OCI-LY1 (cell line): ENCODE measurements at regions not wholly inside any gene's neighbourhood (a gene's known extent, or its start where the extent isn't known, plus 50 kb on each side); places are given as distances from the start of the nearest gene placed in this dataset.

Source experiments
- H2AFZ ChIP-seq: fragments of 200-600 bp; sonication (generic), shearing (Covaris generic); 2 replicates; pipeline ENCODE4 v1.6.0; 2014; ENCODE audit warnings: antibody characterized with exemption, mild to moderate bottlenecking, low read length
- H3F3A ChIP-seq: fragments of 200-600 bp; sonication (generic), shearing (Covaris generic); 2 replicates; pipeline ENCODE4 v1.6.0; 2014; ENCODE audit warnings: mild to moderate bottlenecking, antibody characterized with exemption, low read length, moderate library complexity; ENCODE audit not compliant: insufficient read depth
- H3K27ac ChIP-seq: fragments of 200-600 bp; sonication (generic); 2 replicates; pipeline ENCODE4 v1.5.1; 2014; ENCODE audit warnings: low read length, mixed run types, mild to moderate bottlenecking, low read depth; ENCODE audit not compliant: poor library complexity, severe bottlenecking
- H3K27me3 ChIP-seq: fragments of 200-600 bp; sonication (generic); 2 replicates; pipeline ENCODE4 v1.6.0; 2014; ENCODE audit warnings: antibody characterized with exemption, mild to moderate bottlenecking, low read length, moderate library complexity; ENCODE audit not compliant: insufficient read depth
- H3K36me3 ChIP-seq: fragments of 200-600 bp; sonication (generic); 2 replicates; pipeline ENCODE4 v1.6.1; 2014; ENCODE audit warnings: mild to moderate bottlenecking, antibody characterized with exemption, low read length, moderate library complexity, mixed read lengths; ENCODE audit not compliant: insufficient read depth
- H3K4me1 ChIP-seq: fragments of 200-600 bp; sonication (generic); 2 replicates; pipeline ENCODE4 v1.5.1; 2014; ENCODE audit warnings: mild to moderate bottlenecking, low read length, moderate library complexity; ENCODE audit not compliant: insufficient read depth, severe bottlenecking
- H3K4me2 ChIP-seq: fragments of 200-600 bp; sonication (generic), shearing (Covaris generic); 2 replicates; pipeline ENCODE4 v1.6.1; 2014; ENCODE audit warnings: low read length
- H3K4me3 ChIP-seq: fragments of 200-600 bp; sonication (generic); 2 replicates; pipeline ENCODE4 v1.5.1; 2014; ENCODE audit warnings: low read length, low read depth, mild to moderate bottlenecking, mixed read lengths; ENCODE audit not compliant: poor library complexity, severe bottlenecking
- H3K79me2 ChIP-seq: fragments of 200-600 bp; shearing (Covaris generic); 2 replicates; pipeline ENCODE4 v1.6.1; 2016; ENCODE audit warnings: mixed run types, low read length, mixed read lengths; ENCODE audit not compliant: insufficient read depth
- H3K9ac ChIP-seq: fragments of 200-600 bp; sonication (generic), shearing (Covaris generic); 2 replicates; pipeline ENCODE4 v1.6.1; 2014; ENCODE audit warnings: mild to moderate bottlenecking, low read length, mixed read lengths
- H3K9me2 ChIP-seq: fragments of 200-600 bp; sonication (generic), shearing (Covaris generic); 2 replicates; pipeline ENCODE4 v1.6.1; 2014; ENCODE audit warnings: low read depth, mild to moderate bottlenecking, low read length, mixed read lengths
- H3K9me3 ChIP-seq: fragments of 200-600 bp; shearing (Covaris generic); 2 replicates; pipeline ENCODE4 v1.6.1; 2014; ENCODE audit warnings: low read length, mixed read lengths
- H4K20me1 ChIP-seq: fragments of 200-600 bp; sonication (generic), shearing (Covaris generic); 2 replicates; pipeline ENCODE4 v1.6.0; 2016; ENCODE audit warnings: mild to moderate bottlenecking, low read length; ENCODE audit not compliant: insufficient read depth
- CTCF ChIP-seq: fragments of 200-600 bp; sonication (generic), shearing (Covaris generic); IDR thresholded peaks from 2 replicates; pipeline ENCODE4 v1.5.1; 2017; ENCODE audit warnings: mild to moderate bottlenecking, antibody characterized with exemption, low read length, moderate library complexity, mixed read lengths
- EZH2 ChIP-seq: fragments of 200-600 bp; sonication (generic), shearing (Covaris generic); IDR thresholded peaks from 2 replicates; pipeline ENCODE4 v1.8.0; 2017; ENCODE audit warnings: borderline replicate concordance, mixed run types, mild to moderate bottlenecking, antibody characterized with exemption, low read length, moderate library complexity, mixed read lengths

- Histone ChIP-seq H3K27ac (no peak overlapping the region), H3K4me1 (no peaks in the 10 kb centered on the region), H3K4me3 (no peak overlapping the region), H3K9ac (no peak overlapping the region), H3K9me2 (no peaks in the 10 kb centered on the region), H3K36me3 (no peaks in the 10 kb centered on the region), H3K4me2 (no peak overlapping the region), H4K20me1 (no peaks in the 10 kb centered on the region), H2AFZ (no peak overlapping the region), H3K9me3 (no peaks in the 10 kb centered on the region), H3F3A (no peaks in the 10 kb centered on the region), H3K27me3 (no peaks in the 10 kb centered on the region), H3K79me2 (no peaks in the 10 kb centered on the region)
- no peak for TF ChIP-seq CTCF
- TF ChIP-seq EZH2, result no peak
Measured at GRCh38 chr21:20315042-20315441, 683.2 kb upstream of the NCAM2 start.

- H3K9me2 ChIP-seq, result no peaks in the 10 kb centered on the region
- TF ChIP-seq CTCF (no peak), EZH2 (no peak)
- H3K4me2 ChIP-seq, result no peak overlapping the region
- no peak overlapping the region for H3K4me3 ChIP-seq
- no peaks in the 10 kb centered on the region for H3F3A ChIP-seq
- no peaks in the 10 kb centered on the region for H4K20me1 ChIP-seq
- no peaks in the 10 kb centered on the region for H3K9me3 ChIP-seq
- H2AFZ ChIP-seq, result no peak overlapping the region
- H3K27ac ChIP-seq, result no peak overlapping the region
- H3K9ac ChIP-seq, result no peak overlapping the region
- H3K4me1 ChIP-seq, result no peaks in the 10 kb centered on the region
- no peaks in the 10 kb centered on the region for H3K27me3 ChIP-seq
- no peaks in the 10 kb centered on the region for H3K36me3 ChIP-seq
- no peaks in the 10 kb centered on the region for H3K79me2 ChIP-seq
Measured at GRCh38 chr21:20329636-20330035, 668.6 kb upstream of the NCAM2 start.

- Histone ChIP-seq H3K36me3 (no peaks in the 10 kb centered on the region), H3F3A (no peaks in the 10 kb centered on the region), H4K20me1 (no peaks in the 10 kb centered on the region), H3K79me2 (no peaks in the 10 kb centered on the region), H3K27ac (no peak overlapping the region), H3K9ac (no peak overlapping the region), H2AFZ (no peak overlapping the region), H3K9me3 (no peaks in the 10 kb centered on the region), H3K4me1 (no peaks in the 10 kb centered on the region), H3K9me2 (no peaks in the 10 kb centered on the region), H3K27me3 (no peaks in the 10 kb centered on the region), H3K4me3 (no peak overlapping the region), H3K4me2 (no peak overlapping the region)
- TF ChIP-seq CTCF, result no peak
- no peak for TF ChIP-seq EZH2
Measured at GRCh38 chr21:20330652-20331051, 667.6 kb upstream of the NCAM2 start.
